ENCODE measurements at regions not wholly inside any gene's neighbourhood (a gene's known extent, or its start where the extent isn't known, plus 50 kb on each side); places are given as distances from the start of the nearest gene placed in this dataset.
A peak's percentile ranks its signal among the peaks of the same experiment; 100 is the strongest.

DNA sequence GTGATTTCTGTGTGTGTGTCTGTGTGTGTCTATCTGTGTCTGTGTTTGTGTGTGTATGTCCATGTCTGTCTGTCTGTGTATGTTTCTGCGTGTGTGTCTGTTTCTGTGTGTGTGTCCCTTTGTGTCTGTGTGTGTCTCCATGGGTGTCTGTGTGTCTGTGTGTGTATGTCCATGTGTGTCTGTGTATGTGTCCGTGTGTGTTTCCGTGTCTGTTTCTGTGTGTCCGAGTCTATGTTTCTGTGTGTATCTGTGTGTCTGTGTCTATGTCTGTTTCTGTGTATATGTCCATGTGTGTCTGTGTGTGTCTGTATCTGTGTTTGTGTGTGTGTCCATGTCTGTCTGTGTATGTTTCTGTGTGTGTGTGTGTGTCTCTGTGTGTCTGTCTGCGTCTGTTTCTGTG lies 276.3 kb upstream of the SOX1 start:
- Histone ChIP-seq H3K4me1 (ENCODE audit: control insufficient read depth, insufficient read depth, low read length) (no peaks in the 10 kb centered on the region), H3K36me3 (ENCODE audit: control insufficient read depth in 2 of 2, insufficient read depth in 1 of 2, low read length in 2 of 2) (no peaks in the 10 kb centered on the region), H3K9me3 (ENCODE audit: control insufficient read depth, insufficient read depth, low read depth, low read length) (no peaks in the 10 kb centered on the region), H3K27ac (ENCODE audit: extremely low read depth, low read depth, low read length) (no peak overlapping the region), H3K4me3 (ENCODE audit: low read depth, low read length) (no peak overlapping the region)
- POLR2A ChIA-PET, result no interaction called here
- CTCF ChIA-PET, result no interaction called here
- TF ChIP-seq ZNF18 (tag by site-specific recombination; IDR thresholded peaks at IDR 0.05), result no peak
- TF ChIP-seq ZSCAN16 (tag by site-specific recombination; IDR thresholded peaks at IDR 0.05), result no peak
- TF ChIP-seq ZNF2 (tag by site-specific recombination; IDR thresholded peaks at IDR 0.05), result no peak
- no peak for TF ChIP-seq ZNF549 (tag by site-specific recombination; IDR thresholded peaks at IDR 0.05)
- TF ChIP-seq ZNF658 (tag by site-specific recombination; IDR thresholded peaks at IDR 0.05), result no peak
- TF ChIP-seq, protein P1, sequence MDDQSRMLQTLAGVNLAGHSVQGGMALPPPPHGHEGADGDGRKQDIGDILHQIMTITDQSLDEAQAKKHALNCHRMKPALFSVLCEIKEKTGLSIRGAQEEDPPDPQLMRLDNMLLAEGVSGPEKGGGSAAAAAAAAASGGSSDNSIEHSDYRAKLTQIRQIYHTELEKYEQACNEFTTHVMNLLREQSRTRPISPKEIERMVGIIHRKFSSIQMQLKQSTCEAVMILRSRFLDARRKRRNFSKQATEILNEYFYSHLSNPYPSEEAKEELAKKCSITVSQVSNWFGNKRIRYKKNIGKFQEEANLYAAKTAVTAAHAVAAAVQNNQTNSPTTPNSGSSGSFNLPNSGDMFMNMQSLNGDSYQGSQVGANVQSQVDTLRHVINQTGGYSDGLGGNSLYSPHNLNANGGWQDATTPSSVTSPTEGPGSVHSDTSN (CRISPR knock-in tag; IDR thresholded peaks at IDR 0.05), result no peak
- no peak for TF ChIP-seq ZNF302 (tag by site-specific recombination; IDR thresholded peaks at IDR 0.05; ENCODE audit: low read depth)
- TF ChIP-seq, protein P2, sequence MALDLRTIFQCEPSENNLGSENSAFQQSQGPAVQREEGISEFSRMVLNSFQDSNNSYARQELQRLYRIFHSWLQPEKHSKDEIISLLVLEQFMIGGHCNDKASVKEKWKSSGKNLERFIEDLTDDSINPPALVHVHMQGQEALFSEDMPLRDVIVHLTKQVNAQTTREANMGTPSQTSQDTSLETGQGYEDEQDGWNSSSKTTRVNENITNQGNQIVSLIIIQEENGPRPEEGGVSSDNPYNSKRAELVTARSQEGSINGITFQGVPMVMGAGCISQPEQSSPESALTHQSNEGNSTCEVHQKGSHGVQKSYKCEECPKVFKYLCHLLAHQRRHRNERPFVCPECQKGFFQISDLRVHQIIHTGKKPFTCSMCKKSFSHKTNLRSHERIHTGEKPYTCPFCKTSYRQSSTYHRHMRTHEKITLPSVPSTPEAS (tag by site-specific recombination; IDR thresholded peaks at IDR 0.05), result peak; percentile 30
- TF ChIP-seq ZIC2 (tag by site-specific recombination; IDR thresholded peaks at IDR 0.05), result no peak
- TF ChIP-seq ZNF670 (tag by site-specific recombination; IDR thresholded peaks at IDR 0.05; ENCODE audit: low read depth), result 0 out of 2 replicates have a peak, but pooled peaks have one; percentile 37
- TF ChIP-seq ZFP37 (tag by site-specific recombination; IDR thresholded peaks at IDR 0.05), result no peak
- TF ChIP-seq ZFP69B (tag by site-specific recombination; IDR thresholded peaks at IDR 0.05), result no peak
- no peak for TF ChIP-seq ZNF791 (tag by site-specific recombination; IDR thresholded peaks at IDR 0.05)
- no peak for TF ChIP-seq ZNF843 (tag by site-specific recombination; IDR thresholded peaks at IDR 0.05)
- TF ChIP-seq ZNF488 (tag by site-specific recombination; IDR thresholded peaks at IDR 0.05), result 0 out of 2 replicates have a peak, but pooled peaks have one; percentile 6
- no peak for TF ChIP-seq ZNF558 (tag by site-specific recombination; IDR thresholded peaks at IDR 0.05)
- TF ChIP-seq, protein P3, sequence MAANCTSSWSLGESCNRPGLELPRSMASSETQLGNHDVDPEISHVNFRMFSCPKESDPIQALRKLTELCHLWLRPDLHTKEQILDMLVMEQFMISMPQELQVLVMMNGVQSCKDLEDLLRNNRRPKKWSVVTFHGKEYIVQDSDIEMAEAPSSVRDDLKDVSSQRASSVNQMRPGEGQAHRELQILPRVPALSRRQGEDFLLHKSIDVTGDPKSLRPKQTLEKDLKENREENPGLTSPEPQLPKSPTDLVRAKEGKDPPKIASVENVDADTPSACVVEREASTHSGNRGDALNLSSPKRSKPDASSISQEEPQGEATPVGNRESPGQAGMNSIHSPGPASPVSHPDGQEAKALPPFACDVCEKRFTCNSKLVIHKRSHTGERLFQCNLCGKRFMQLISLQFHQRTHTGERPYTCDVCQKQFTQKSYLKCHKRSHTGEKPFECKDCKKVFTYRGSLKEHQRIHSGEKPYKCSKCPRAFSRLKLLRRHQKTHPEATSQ (tag by site-specific recombination; IDR thresholded peaks at IDR 0.05), result no peak
- no peak for TF ChIP-seq ZNF404 (tag by site-specific recombination; IDR thresholded peaks at IDR 0.05)
- TF ChIP-seq, protein P4, sequence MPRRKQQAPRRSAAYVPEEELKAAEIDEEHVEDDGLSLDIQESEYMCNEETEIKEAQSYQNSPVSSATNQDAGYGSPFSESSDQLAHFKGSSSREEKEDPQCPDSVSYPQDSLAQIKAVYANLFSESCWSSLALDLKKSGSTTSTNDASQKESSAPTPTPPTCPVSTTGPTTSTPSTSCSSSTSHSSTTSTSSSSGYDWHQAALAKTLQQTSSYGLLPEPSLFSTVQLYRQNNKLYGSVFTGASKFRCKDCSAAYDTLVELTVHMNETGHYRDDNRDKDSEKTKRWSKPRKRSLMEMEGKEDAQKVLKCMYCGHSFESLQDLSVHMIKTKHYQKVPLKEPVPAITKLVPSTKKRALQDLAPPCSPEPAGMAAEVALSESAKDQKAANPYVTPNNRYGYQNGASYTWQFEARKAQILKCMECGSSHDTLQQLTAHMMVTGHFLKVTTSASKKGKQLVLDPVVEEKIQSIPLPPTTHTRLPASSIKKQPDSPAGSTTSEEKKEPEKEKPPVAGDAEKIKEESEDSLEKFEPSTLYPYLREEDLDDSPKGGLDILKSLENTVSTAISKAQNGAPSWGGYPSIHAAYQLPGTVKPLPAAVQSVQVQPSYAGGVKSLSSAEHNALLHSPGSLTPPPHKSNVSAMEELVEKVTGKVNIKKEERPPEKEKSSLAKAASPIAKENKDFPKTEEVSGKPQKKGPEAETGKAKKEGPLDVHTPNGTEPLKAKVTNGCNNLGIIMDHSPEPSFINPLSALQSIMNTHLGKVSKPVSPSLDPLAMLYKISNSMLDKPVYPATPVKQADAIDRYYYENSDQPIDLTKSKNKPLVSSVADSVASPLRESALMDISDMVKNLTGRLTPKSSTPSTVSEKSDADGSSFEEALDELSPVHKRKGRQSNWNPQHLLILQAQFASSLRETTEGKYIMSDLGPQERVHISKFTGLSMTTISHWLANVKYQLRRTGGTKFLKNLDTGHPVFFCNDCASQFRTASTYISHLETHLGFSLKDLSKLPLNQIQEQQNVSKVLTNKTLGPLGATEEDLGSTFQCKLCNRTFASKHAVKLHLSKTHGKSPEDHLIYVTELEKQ (tag by site-specific recombination; IDR thresholded peaks at IDR 0.05; ENCODE audit: borderline replicate concordance), result no peak
- TF ChIP-seq ZNF707 (tag by site-specific recombination; IDR thresholded peaks at IDR 0.05), result peak; percentile 10; the same call in 1 of the 2 replicates
- TF ChIP-seq ZNF169 (tag by site-specific recombination; IDR thresholded peaks at IDR 0.05), result no peak
- no peak for TF ChIP-seq ZNF274 (IDR thresholded peaks at IDR 0.05; ENCODE audit: low read length)
- TF ChIP-seq ZNF274 (tag by site-specific recombination; IDR thresholded peaks at IDR 0.05; ENCODE audit: borderline replicate concordance), result no peak
- no peak for TF ChIP-seq ZNF510 (tag by site-specific recombination; IDR thresholded peaks at IDR 0.05; ENCODE audit: insufficient replicate concordance)
- TF ChIP-seq REPIN1 (tag by site-specific recombination; IDR thresholded peaks at IDR 0.05; ENCODE audit: low read depth), result no peak
- no peak for TF ChIP-seq SCRT1 (tag by site-specific recombination; IDR thresholded peaks at IDR 0.05; ENCODE audit: borderline replicate concordance)
- no peak for TF ChIP-seq ZNF23 (tag by site-specific recombination; IDR thresholded peaks at IDR 0.05; ENCODE audit: borderline replicate concordance)
- peak; percentile 45; the same call in 1 of the 2 replicates for TF ChIP-seq ZNF544 (tag by site-specific recombination; IDR thresholded peaks at IDR 0.05)
- TF ChIP-seq ZBTB48 (tag by site-specific recombination; IDR thresholded peaks at IDR 0.05), result no peak
- TF ChIP-seq ZNF239 (tag by site-specific recombination; IDR thresholded peaks at IDR 0.05), result no peak
